CD4-positive, alpha-beta T cell treated with Interleukin-10 for 1 hour (primary cell): ENCODE measurements at regions not wholly inside any gene's neighbourhood (a gene's known extent, or its start where the extent isn't known, plus 50 kb on each side); places are given as distances from the start of the nearest gene placed in this dataset.

ENCODE experiments used
- DNase-seq: peaks from one replicate; pipeline ENCODE4 v3.0.0-alpha.2; 2020

DNA sequence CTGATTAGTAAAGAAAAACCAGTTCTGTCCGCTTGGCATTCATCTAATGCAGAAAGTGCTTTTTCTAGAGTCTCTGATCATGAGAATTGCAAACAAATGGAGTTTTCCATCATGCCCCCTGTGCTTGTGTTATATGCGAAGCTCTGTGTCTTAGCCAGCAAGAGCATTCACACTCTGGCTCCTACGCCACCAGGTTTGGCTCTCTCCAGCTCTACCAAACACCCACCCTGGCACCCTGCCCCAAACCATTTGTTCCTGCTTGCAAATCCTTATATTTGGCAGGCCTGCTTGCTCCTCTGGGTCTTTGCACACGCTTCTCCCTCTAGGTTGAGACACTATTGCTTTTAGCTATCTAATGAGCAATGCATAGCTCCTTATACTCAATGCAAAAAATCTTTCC lies 204.1 kb upstream of the CYRIA start:
- DNase-seq = no peak

DNA sequence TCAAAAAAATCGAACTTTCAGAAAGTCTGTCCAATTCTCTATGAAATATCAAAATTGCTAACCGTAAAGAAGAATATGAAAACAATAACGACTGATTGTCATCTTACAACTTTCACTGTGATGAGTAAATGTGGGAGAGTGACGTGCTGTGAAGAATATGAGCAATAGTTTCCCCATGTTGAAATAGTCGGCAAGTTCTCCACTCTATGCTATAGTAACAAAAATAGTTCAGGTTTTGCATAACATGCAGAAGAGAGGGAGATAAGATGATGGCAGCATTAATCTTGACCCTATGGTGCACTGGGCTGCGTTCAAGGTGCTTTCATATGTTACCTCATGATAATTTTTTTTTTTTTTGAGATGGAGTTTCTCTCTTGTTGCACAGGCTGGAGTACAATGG lies 196.8 kb upstream of the CYRIA start:
- no peak for DNase-seq

DNA sequence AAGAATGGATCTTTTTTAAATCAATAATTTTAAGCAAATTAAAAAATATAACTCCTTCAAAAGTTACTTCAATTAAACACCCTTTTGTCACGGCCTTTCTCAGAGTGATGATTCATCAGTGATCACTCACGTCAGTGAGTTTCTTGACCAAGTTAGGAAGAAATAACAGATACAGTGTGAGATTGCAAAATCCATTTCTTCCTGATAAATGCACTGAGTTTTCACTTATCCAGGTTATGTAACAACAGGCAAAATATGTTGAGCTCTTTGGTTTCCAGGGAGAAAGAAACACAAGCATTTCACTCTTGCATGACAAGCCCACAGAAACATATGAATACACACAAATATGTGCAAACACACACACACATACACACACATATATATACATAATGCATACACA lies 195.9 kb upstream of the CYRIA start:
- no peak for DNase-seq

DNA sequence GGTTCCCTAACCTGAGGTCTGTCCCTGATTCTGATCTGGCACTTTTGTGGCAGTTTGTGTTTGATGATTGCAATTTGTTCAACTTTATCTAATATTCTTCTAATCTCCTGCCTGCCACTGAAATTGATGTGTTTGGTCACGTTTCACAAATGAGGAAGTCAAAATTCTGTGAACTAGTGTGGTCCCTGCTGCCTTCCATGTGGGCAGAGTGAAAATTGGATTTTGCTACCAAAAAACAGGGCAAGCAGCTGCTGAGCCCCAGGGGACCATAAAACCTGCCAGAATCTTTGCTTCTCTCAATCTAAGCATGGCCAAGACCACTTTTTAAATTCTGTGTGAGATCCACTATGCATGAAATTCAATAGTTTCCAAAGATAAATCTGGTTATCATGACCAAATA lies 195.5 kb upstream of the CYRIA start:
- DNase-seq = no peak

DNA sequence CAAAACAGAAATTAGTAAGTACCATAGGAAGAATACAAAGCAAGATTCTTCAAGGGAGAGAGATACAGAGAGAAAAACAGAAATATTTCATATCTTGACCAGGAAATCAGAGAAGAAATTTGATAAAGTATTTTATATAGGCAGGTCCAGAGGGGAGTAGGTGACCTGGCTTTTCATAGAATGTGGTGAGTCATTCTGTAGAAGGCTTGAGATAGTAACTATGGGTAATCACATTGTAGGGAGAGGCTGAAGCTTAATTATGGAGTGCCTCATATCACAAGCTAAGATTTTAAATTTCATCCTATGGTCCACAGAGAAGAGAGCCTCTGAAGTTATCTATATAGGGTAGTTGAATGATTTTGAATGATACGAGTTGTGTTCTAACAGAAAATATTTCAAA lies 195.0 kb upstream of the CYRIA start:
- DNase-seq = no peak

DNA sequence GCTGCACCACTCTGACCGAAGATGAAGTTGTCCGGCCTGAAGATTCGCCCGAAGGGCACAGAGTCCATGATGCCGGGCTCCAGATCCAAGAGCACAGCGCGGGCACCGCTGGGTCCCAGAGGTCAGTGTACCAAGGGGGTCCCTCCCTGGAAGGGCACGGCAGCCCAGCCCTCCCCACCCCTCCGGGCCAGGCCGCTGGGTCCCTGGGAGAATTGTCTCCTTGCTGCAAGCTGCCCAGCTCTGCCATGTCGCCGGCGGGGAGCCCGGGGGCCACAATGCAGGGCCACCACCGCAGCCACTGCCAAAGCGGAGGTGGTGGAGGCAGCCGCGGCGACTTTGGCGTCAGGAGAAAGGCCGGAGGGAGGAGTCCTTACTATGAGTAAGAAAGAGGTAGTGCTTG lies 189.5 kb upstream of the CYRIA start:
- DNase-seq = no peak

DNA sequence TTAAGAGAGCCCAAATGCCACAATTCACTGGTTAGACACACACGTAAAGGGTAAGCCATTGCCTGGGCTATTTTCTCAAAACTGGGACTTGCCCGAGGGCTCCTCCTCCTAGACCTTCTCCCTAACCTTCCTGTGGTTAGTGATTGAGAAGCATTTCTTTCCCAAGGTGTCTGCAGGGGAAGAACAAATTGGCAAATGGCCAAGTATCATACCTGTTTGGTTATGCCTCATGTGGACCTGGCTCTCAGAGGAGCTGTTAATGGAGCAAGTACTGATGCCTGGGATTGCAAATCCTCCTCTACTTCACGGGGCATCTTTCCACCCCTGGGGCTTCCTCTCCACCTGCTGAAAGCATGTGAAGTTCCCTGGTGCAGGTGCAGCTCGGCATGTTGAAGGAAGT lies 187.5 kb upstream of the CYRIA start:
- no peak for DNase-seq

DNA sequence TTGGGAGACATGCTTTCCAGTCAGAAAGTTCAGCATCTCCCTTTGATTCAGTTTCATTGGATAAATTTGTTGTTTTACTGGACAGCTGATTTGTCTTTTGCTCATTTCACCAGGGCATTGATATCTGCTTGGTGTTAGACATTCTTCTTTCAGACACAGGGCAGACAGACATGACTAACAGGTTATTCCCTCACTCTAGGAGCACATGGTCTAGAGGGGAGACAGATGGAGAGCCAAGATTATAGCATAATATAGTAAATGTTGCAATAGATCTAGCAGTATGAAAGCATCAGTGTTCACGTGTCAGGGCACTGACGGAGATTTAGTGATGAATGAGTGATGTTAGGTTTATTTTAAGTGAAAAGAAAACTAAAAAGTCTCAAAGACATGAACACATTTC lies 187.0 kb upstream of the CYRIA start:
- no peak for DNase-seq

DNA sequence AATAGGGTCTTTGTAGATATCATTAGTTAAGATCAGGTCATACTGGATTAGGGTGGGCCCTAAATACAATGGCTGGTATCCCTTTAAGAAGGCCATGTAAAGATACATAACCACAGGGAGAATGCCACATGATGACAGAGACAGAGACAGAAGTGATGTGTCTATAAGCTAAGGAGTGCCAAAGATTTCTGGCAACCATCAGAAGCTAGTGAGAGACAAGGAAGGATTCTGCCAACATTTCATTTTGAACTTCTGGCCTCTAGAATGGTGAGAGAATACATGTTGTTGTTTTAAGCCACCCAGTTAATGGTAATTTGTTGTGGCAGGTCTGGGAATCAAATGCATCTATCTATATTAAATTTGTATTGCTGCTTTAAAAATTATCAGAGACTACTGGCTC lies 185.5 kb upstream of the CYRIA start:
- DNase-seq = no peak

DNA sequence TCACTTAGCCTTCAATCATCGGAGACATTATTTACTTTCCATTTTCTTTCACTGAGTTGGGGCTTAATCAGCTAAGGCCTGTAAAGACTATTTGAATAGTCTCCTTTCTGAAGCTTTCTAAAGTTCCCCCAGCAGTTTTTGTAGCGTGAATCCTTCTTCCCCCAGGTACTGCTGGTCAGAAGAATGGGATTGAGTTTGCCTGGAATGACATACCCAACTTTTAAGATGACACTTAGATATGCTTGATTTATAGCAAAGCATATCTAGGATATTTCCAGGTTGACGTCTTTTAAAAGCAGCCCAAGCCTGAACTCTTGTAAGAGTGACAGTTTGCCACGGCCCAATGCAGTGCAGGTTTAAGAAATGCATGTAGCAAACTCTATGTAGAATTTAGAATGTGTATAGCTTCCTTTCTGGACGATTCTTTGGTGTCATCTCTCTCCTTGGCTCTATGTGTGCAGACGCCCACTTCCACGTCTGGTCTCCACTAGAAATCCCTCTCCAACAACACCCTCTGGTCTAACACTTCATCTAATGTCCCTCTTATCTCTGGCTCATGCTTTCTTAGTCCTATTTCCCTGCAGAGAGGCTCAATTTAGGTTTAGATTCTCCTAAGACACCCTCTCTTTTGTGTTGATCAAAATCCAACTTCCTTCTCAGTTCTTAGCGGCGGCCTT lies 175.0 kb upstream of the CYRIA start:
- no peak for DNase-seq

DNA sequence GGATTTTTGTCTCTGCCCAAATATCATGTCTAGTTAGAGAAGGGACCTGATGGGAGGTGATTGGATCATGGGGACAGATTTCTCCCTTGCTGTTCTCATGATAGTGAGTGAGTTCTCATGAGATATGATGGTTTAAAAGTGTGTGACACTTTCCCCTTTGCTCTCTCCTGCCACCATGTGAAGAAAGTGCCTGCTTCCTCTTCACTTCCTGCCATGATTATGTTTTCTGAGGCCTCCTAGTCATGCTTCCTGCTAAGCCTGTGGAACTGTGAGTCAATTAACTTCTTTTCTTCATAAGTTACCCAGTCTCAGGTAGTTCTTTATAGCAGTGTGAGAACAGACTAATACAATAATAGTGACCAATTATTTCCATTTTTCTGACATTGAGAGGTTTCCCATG lies 167.3 kb upstream of the CYRIA start:
- DNase-seq = no peak

DNA sequence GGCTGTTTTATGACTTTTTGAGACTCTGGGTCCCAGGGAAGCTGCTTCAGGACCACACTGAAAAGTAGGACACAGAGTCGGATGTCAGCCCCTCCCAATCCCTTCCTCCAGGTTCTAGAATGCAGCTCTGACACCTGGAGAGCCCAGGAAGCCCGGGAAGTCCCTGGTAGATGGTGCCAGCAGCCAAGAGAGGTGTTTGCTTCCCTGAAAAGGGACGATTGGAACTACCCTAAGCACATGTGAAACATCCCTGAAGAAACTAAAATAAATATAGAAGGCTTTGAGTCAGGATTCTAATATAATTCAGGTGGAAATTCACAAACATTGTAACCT lies 163.2 kb upstream of the CYRIA start:
- no peak for DNase-seq

DNA sequence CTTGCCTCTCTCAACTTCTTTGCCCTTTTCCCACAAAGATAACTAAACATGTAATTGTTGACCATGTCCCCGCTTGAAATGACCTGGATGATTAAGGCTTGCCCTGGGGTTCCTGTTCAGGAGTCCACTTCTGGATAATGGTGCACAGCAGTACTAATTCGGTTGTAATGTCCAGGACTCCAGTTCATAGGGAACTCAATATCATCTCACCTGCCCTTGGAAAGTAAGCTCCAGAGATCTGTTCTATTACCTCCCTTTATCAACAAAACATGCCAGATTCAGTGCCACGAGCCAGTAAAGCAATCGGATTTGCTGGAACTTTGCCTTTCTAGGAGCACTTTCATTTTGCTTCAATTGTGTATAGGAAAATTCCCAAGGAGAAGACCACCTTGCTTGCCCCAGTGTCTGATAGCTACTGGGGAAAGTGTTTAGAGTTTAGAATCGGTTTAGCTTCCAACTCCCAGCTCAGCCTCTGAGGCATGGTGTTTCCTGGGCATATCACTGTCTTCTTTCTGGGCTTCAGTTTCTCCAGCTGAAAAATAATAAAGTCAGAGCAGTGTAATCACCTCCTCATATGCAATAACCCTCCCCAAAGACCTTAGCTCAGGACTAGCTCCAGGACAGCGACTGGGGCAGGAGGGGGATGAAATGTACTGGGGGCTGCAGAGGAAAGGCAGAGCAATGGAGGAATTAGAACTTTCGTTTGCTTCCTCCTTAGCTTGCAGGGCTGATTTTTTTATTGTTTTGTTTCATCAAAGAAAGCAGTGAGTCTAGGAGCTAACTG lies 162.6 kb upstream of the CYRIA start:
- DNase-seq = no peak

DNA sequence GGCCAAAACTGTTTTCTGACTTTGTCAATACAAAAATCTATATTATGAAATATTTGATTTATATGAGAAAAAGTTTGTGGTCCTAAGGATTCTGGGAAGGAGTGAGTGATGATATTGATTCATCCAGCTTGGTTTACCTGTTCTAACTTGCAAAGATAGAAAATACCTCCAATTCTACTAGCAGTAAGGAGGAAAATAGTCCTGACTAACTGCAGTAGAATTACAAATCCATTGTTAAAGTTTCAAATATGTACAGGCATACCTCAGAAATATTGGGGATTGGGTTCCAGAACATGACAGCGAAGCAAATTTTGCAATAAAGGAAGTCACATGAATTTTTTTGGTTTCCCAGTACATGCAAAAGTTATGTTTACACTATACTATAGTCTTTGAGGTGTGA lies 158.8 kb upstream of the CYRIA start:
- DNase-seq = no peak

DNA sequence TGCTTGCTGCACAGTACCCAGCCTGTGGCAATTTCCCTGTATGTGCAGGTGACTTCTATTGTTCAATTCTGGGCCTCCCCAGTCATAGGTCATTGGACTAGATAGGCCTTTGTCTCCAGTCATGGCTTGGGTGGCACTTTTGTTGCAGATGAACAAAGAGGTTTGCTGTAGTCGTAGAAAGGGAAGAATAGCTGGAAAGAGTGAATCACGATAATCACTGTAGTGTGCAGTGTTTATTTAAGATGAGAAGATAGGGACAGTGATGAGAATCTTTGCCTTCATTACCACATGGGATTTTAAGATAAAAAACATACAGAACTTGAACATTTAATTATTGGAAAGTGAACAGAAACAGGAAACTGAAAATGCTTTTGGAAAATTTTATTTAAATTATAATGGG lies 156.1 kb upstream of the CYRIA start:
- no peak for DNase-seq

DNA sequence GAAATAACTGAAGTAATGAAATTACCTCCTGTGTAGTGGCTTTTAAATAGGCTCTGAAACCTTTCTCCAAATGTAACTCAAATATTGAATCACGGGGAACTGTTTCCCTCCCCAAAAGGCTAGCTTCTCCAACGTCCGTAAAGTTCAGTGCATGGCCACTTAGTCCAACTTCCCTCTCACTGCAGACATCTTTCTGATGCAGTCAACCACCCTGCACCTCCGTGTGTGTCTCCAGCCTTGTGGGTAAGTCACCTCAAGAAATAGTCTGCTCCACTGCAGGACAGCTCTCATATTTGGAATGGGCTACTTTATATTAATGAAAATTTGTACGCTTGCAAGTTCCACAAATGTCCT lies 152.5 kb upstream of the CYRIA start:
- DNase-seq = no peak

DNA sequence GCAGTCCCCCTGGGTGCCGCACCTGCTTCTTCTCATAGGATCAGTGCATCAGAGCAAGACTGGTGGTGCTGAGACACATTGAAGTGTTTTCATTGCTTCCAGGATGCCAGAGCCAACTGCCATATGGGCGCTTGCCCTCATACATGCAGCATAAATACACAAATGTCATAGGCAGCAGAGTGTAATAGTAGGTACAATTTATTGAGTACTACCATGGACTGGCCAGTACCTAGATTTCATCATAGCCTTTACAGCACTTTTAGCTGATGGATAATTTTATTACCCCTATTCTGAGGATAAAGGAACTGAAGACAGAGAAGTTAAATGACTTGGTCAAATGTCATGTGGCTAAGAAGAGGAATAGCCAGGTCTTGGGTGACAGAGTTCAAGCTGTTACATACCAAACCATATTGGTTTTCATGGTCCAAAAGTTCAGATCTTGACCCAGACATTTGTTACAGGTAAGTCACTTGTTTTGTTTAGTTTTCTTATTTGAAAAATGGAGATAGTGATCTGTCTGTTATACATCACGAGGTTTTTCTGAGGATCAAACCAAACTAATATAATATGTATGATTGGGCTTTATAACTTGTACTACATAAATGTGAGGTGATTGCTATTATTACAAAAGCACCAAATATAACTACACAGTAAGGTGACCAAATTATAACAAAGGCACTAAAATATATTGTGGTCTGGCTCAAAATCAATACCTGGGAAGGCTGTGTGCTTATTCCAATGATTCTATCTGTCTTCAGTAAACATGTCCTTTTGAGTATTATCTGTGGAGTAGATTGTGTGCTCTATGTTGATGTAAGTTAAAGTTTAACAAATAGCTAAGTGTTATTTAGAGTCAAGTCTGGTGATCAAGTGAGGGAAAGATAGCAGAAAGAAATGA lies 151.9 kb upstream of the CYRIA start:
- no peak for DNase-seq

DNA sequence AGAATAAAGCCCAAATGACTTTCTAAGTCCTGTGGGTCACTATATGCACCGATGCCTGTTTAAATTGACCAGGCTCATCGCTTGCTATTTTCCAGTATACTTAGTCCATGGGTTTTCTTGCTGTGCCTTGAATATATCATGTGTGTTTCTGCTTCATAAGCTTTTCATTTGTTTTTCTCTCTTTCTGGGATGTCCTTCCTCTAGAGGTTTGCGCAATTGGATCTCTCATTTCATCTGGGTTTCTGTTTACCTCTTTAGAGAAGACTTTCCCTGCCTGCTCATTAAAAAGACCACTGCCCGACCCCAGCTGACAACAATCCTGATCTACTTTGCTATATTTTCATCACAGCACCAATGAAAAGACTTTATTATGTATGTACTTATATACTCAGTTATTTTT lies 150.9 kb upstream of the CYRIA start:
- DNase-seq = no peak

DNA sequence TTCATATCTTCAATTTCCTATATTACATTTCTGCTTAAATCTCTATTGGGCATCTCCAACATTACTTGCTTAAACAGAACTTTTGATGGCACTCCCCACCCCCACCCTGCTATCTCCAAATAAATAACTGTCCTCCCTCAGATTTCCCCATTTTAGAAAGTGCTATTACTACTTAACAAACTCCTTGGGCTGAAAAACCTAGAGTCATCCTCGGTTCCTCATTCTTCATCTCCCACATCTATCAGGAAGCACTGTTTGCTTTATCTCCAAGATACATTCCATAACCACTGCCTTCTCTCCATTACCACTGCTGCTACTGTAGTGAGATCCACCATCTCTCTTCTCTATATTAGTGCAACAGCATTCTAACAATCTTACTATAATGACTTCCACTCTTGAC lies 150.4 kb upstream of the CYRIA start:
- no peak for DNase-seq

DNA sequence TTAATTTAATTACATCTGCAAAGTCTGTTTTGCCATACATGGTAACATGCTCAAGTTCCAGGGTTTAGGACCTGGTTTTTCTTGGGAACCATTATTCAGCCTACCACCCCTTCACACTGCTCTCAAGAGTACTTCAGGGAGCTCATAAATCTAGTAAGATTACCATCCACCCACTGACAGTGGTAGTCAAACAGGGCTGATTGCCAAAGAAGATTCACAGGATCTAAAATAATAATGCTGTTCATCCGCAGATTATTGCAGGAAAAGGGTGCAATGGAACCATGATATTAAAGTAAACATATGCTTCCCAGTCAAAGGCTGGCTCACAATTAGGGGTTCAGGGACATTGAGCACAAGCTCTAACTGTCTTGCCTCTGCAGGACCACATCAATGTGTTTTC lies 148.0 kb upstream of the CYRIA start:
- no peak for DNase-seq

DNA sequence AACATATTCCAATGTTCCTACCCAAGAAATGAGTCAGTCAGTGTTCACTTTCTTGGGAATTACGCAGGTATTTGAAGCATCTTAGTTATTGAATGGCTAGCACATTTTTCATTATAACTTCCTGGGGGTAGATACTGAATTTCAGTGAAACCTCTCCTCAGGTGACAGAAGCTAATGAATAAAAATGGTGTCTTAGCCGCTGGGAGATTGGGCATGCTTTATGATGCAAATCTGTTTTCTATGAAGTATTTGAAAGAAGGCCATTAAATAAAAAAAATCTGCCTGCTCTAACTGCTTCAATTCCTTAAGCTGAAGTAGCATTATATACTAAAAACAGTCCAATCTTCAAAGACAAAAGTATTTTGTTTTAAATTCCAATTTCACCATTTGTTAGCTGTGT lies 132.8 kb upstream of the CYRIA start:
- no peak for DNase-seq

DNA sequence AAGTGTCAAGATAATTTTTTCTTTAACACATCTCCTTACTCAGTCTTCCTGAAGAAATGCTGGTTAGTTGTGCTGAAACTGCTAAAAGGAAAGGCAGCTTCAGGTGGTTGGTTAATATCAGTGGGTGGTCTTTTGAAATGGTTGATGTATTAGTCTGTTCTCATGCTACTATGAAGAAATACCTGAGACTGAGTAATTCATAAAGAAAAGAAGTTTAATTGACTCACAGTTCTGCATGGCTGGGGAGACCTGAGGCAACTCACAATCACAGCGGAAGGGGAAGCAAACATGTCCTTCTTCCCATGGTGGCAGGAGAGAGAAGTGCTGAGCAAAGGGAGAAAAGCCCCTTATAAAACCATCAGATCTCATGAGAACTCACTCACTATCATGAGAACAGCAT lies 125.9 kb upstream of the CYRIA start:
- no peak for DNase-seq

DNA sequence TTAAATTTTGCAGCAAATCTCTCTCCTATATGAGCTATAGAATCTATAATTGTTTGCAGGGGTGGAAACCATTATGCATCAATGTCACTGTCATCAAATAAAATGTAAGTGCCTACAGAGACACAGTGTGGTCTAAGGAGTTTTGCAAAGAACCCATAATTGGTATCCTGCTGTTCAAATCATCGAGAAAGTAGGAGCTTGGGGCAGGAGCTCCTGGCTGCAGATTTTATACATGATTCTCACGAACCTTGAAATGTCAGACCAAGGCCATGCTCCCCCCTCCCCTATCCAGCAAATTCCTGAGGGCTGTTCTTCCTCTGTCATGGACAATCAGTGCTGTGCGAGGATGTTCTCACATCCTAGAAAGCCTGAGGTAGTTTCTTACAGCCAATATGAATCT lies 119.5 kb upstream of the CYRIA start:
- DNase-seq = no peak

DNA sequence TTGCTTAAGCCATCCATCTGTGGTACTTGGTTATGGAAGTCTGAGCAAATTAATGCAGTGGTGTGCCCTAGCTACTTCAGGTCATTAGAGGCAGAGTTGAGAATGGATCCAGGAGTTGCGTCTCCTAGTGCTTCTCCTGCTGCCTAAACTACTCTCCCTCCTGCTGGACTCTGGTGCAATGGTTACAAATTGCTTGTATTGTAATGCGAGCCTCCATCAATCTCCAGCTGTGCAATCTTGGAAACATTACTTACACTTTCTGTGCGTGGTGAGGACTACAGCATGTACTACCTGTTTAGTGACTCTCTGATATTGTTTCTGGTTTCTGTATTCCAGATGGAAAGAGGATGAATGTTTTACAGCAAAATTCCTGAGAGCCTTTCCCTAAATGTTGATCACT lies 119.0 kb upstream of the CYRIA start:
- no peak for DNase-seq
